K562 (cell line): ENCODE measurements at regions not wholly inside any gene's neighbourhood (a gene's known extent, or its start where the extent isn't known, plus 50 kb on each side); places are given as distances from the start of the nearest gene placed in this dataset.

ENCODE experiments used
- ATAC-seq: fragments of 200-7000 bp; cut with Tn5 transposase; 3 replicates; pipeline ENCODE4 v1.9.1; 2020; ENCODE audit warnings: moderate library complexity
- BruUV-seq: library from RNA; stranded (reverse); fragments of 400-500 nt; replicated peaks from 2 replicates; lab custom pipeline; 2021; lab: Mats Ljungman, UMichigan
- CTCF ChIA-PET: fragments of 300-600 bp; formaldehyde crosslinking; extraction: SDS; loops from one replicate; lab custom pipeline; 2021; ENCODE audit warnings: low intra/inter-chr PET ratio; lab: Yijun Ruan, JAX
- POLR2A ChIA-PET: fragments of 300-600, 350-650 bp; sonication (Branson Sonifier 250); formaldehyde crosslinking; extraction: SDS; loops from one replicate; lab custom pipeline; 2021; ENCODE audit warnings: antibody characterized with exemption, inconsistent platforms; lab: Yijun Ruan, JAX
- DNase-seq, 4 experiments: peaks; one replicate each; pipeline versions ENCODE4 v3.0.0 to v3.0.0-alpha.2; 2011 to 2018; ENCODE audit warnings: low spot score in 3 of 4, mixed read lengths in 3 of 4; ENCODE audit errors: extremely low read depth in 1 of 4
- FAIRE-seq: peaks from 2 replicates; lab custom pipeline; 2011; peaks lifted over from hg19 to GRCh38; lab: Jason Lieb, UNC
- H2AFZ ChIP-seq: 2 replicates; pipeline ENCODE4 v1.6.0; 2011; ENCODE audit warnings: low read depth, low read length, control low read depth, inconsistent platforms
- H3K27ac ChIP-seq: fragments of 200-600 bp; 3 replicates; pipeline ENCODE4 v1.8.0; 2011; ENCODE audit warnings: low read depth, mild to moderate bottlenecking, control low read depth, inconsistent platforms, low read length, moderate library complexity, mixed read lengths; ENCODE audit errors: extremely low read depth
- H3K27me3 ChIP-seq, 2 experiments: fragments of 300-600 bp in 1 of 2; 2 replicates in 1 of 2; 3 replicates in 1 of 2; pipeline versions ENCODE4 v1.6.0 to v1.8.0; 2011; ENCODE audit warnings: inconsistent platforms in 2 of 2, low read length in 2 of 2, mild to moderate bottlenecking in 1 of 2, mixed read lengths in 1 of 2, moderate library complexity in 1 of 2; ENCODE audit not compliant: control insufficient read depth in 2 of 2, insufficient read depth in 2 of 2
- H3K36me3 ChIP-seq: fragments of 300-600 bp; 3 replicates; pipeline ENCODE4 v1.8.0; 2011; ENCODE audit warnings: mild to moderate bottlenecking, low read length, inconsistent platforms; ENCODE audit not compliant: control insufficient read depth, insufficient read depth
- H3K4me1 ChIP-seq, 2 experiments: fragments of 200-600 bp in 1 of 2; replicated peaks in 1 of 2; 2 replicates in 1 of 2; 3 replicates in 1 of 2; pipeline versions ENCODE4 v1.5.1 to v1.8.0; 2011; ENCODE audit warnings: inconsistent platforms in 2 of 2, low read length in 2 of 2, mild to moderate bottlenecking in 1 of 2, mixed read lengths in 1 of 2, moderate library complexity in 1 of 2; ENCODE audit not compliant: control insufficient read depth in 2 of 2, insufficient read depth in 2 of 2
- H3K4me2 ChIP-seq: 2 replicates; pipeline ENCODE4 v1.6.1; 2011; ENCODE audit warnings: low read length, control low read depth, inconsistent platforms, mixed read lengths; ENCODE audit not compliant: insufficient read depth
- H3K4me3 ChIP-seq: fragments of 200-600 bp; sonication (generic), shearing (Covaris generic); 2 replicates; pipeline ENCODE4 v1.5.1; 2016; ENCODE audit warnings: control low read depth, inconsistent platforms
- H3K79me2 ChIP-seq: fragments of 200-600 bp; 3 replicates; pipeline ENCODE4 v1.8.0; 2011; ENCODE audit warnings: low read length, inconsistent platforms; ENCODE audit not compliant: control insufficient read depth, insufficient read depth
- H3K9ac ChIP-seq, 2 experiments: 2 replicates each; pipeline versions ENCODE4 v1.6.0 to v1.6.1; 2011; ENCODE audit warnings: low read depth in 2 of 2, low read length in 2 of 2, control low read depth in 1 of 2, inconsistent platforms in 1 of 2, mild to moderate bottlenecking in 1 of 2, mixed read lengths in 1 of 2; ENCODE audit not compliant: insufficient read depth in 1 of 2
- H3K9me1 ChIP-seq: one replicate; pipeline ENCODE4 v1.6.0; 2011; ENCODE audit warnings: inconsistent platforms, mild to moderate bottlenecking, low read length, moderate library complexity; ENCODE audit not compliant: control insufficient read depth, insufficient read depth
- H3K9me3 ChIP-seq: replicated peaks from 2 replicates; pipeline ENCODE4 v1.5.1; 2011; ENCODE audit warnings: low read depth, low read length, inconsistent platforms; ENCODE audit not compliant: control insufficient read depth, insufficient read depth
- H4K20me1 ChIP-seq: replicated peaks from 2 replicates; pipeline ENCODE4 v1.6.1; 2011; ENCODE audit warnings: low read length, inconsistent platforms, mixed read lengths; ENCODE audit not compliant: control insufficient read depth, insufficient read depth
- GTF2E2 ChIP-seq: fragments of 200-800 bp; sonication (Bioruptor generic); IDR thresholded peaks from 2 replicates; pipeline ENCODE4 v1.6.1; 2016; ENCODE audit warnings: missing genetic modification characterization, missing compliant biosample characterization
- MCM3 ChIP-seq: fragments of 450-650 bp; IDR thresholded peaks from 2 replicates; pipeline ENCODE4 v1.6.1; 2016
- TEAD2 ChIP-seq: fragments of 450-650 bp; IDR thresholded peaks from 2 replicates; pipeline ENCODE4 v1.6.1; 2016; ENCODE audit warnings: missing genetic modification characterization, control low read depth, missing compliant biosample characterization
- ZFPM2 ChIP-seq: fragments of 250-450 bp; sonication (Bioruptor Pico); IDR thresholded peaks from 2 replicates; pipeline ENCODE4 v1.5.1; 2022; ENCODE audit warnings: mild to moderate bottlenecking
- ZNF197 ChIP-seq: fragments of 200-800 bp; sonication (Bioruptor generic); IDR thresholded peaks from 2 replicates; pipeline ENCODE4 v1.6.1; 2016; ENCODE audit warnings: low read depth, missing genetic modification characterization, missing compliant biosample characterization
- in situ Hi-C: fragments of 300-500 bp; cut with MboI; formaldehyde crosslinking; loops from 4 replicates; pipeline ENCODE4 v1.15.0; 2018; ENCODE audit warnings: inconsistent platforms, mixed read lengths
- intact Hi-C: fragments of 100-400 bp; cut with micrococcal nuclease; formaldehyde crosslinking; loops from 2 replicates; pipeline ENCODE4 v1.14.2; 2022
- TF ChIP-seq, protein P1 (sequence below): fragments of 450-650 bp; IDR thresholded peaks from 2 replicates; pipeline ENCODE4 v1.6.1; 2017; ENCODE audit warnings: antibody characterized with exemption, mild to moderate bottlenecking
- TF ChIP-seq, protein P2 (sequence below): conservative IDR thresholded peaks from 2 replicates; pipeline ENCODE4 v1.6.1; 2011; ENCODE audit warnings: low read depth, mild to moderate bottlenecking, low read length; ENCODE audit not compliant: control insufficient read depth
- TF ChIP-seq, protein P3 (sequence below): fragments of 250-450 bp; sonication (Bioruptor Pico); IDR thresholded peaks from 2 replicates; pipeline ENCODE4 v1.4.0; 2020; ENCODE audit warnings: mild to moderate bottlenecking, moderate library complexity, borderline replicate concordance
- TF ChIP-seq, protein P4 (sequence below): fragments of 450-650 bp; IDR thresholded peaks from 2 replicates; pipeline ENCODE4 v1.6.1; 2018; ENCODE audit warnings: mild to moderate bottlenecking, low read depth; ENCODE audit not compliant: partially characterized antibody
- TF ChIP-seq, protein P5 (sequence below): sonication (generic); formaldehyde crosslinking; IDR thresholded peaks from 2 replicates; pipeline ENCODE4 v1.8.1; 2023; ENCODE audit warnings: mild to moderate bottlenecking, missing genetic modification reagents

DNA sequence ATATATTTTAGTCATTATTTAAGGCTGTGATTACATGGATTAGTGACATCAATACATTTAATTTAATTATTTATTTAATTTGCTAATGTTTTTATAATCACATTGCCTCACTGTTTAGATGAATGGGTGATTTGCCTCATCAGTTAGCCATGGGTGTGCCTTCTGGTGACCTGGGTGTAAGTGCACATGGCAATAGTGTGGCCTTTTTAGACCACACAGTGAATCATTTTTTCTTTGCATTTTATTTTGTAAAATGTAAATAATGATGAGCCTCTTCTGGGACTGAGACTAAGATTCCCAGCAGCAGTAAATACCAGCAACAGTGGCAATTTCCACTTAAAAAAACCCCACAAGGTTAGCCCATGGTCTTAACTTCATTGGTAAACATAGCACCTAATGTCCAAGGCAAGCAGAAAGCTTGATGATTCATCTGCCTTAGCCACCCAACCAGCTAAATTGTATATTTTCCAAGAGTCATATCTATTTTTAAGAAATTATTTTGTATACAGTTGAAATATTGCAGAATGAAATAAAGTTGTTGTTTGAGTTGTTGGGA lies 235.9 kb upstream of the NOVA1 start:
- in situ Hi-C loops, result no loop called here
- DNase-seq (no peak), FAIRE-seq (no peak), ATAC-seq (no peak)
- CTCF ChIA-PET, result no interaction called here
- Histone ChIP-seq H2AFZ (no peak overlapping the region), H4K20me1 (no peaks in the 10 kb centered on the region), H3K9me3 (no peaks in the 10 kb centered on the region), H3K36me3 (no peaks in the 10 kb centered on the region), H3K4me2 (no peak overlapping the region), H3K27me3 (no peaks in the 10 kb centered on the region), H3K9ac (no peak overlapping the region), H3K27ac (no peak overlapping the region), H3K9me1 (no peaks in the 10 kb centered on the region), H3K79me2 (no peaks in the 10 kb centered on the region), H3K4me1 (no peaks in the 10 kb centered on the region), H3K4me3 (no peak overlapping the region)
- POLR2A ChIA-PET, result no interaction called here
- no TSS peak for BruUV-seq
- intact Hi-C loops, result no loop called here
- no peak for TF ChIP-seq ZFPM2 (CRISPR knock-in tag)
- TF ChIP-seq ZNF197 (CRISPR knock-in tag), result no peak
- TF ChIP-seq, protein P1, sequence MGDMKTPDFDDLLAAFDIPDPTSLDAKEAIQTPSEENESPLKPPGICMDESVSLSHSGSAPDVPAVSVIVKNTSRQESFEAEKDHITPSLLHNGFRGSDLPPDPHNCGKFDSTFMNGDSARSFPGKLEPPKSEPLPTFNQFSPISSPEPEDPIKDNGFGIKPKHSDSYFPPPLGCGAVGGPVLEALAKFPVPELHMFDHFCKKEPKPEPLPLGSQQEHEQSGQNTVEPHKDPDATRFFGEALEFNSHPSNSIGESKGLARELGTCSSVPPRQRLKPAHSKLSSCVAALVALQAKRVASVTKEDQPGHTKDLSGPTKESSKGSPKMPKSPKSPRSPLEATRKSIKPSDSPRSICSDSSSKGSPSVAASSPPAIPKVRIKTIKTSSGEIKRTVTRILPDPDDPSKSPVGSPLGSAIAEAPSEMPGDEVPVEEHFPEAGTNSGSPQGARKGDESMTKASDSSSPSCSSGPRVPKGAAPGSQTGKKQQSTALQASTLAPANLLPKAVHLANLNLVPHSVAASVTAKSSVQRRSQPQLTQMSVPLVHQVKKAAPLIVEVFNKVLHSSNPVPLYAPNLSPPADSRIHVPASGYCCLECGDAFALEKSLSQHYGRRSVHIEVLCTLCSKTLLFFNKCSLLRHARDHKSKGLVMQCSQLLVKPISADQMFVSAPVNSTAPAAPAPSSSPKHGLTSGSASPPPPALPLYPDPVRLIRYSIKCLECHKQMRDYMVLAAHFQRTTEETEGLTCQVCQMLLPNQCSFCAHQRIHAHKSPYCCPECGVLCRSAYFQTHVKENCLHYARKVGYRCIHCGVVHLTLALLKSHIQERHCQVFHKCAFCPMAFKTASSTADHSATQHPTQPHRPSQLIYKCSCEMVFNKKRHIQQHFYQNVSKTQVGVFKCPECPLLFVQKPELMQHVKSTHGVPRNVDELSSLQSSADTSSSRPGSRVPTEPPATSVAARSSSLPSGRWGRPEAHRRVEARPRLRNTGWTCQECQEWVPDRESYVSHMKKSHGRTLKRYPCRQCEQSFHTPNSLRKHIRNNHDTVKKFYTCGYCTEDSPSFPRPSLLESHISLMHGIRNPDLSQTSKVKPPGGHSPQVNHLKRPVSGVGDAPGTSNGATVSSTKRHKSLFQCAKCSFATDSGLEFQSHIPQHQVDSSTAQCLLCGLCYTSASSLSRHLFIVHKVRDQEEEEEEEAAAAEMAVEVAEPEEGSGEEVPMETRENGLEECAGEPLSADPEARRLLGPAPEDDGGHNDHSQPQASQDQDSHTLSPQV, result no peak
- TF ChIP-seq, protein P2, sequence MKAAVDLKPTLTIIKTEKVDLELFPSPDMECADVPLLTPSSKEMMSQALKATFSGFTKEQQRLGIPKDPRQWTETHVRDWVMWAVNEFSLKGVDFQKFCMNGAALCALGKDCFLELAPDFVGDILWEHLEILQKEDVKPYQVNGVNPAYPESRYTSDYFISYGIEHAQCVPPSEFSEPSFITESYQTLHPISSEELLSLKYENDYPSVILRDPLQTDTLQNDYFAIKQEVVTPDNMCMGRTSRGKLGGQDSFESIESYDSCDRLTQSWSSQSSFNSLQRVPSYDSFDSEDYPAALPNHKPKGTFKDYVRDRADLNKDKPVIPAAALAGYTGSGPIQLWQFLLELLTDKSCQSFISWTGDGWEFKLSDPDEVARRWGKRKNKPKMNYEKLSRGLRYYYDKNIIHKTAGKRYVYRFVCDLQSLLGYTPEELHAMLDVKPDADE, result no peak
- TF ChIP-seq, protein P3, sequence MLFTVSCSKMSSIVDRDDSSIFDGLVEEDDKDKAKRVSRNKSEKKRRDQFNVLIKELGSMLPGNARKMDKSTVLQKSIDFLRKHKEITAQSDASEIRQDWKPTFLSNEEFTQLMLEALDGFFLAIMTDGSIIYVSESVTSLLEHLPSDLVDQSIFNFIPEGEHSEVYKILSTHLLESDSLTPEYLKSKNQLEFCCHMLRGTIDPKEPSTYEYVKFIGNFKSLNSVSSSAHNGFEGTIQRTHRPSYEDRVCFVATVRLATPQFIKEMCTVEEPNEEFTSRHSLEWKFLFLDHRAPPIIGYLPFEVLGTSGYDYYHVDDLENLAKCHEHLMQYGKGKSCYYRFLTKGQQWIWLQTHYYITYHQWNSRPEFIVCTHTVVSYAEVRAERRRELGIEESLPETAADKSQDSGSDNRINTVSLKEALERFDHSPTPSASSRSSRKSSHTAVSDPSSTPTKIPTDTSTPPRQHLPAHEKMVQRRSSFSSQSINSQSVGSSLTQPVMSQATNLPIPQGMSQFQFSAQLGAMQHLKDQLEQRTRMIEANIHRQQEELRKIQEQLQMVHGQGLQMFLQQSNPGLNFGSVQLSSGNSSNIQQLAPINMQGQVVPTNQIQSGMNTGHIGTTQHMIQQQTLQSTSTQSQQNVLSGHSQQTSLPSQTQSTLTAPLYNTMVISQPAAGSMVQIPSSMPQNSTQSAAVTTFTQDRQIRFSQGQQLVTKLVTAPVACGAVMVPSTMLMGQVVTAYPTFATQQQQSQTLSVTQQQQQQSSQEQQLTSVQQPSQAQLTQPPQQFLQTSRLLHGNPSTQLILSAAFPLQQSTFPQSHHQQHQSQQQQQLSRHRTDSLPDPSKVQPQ (CRISPR knock-in tag), result no peak
- TF ChIP-seq, protein P4, sequence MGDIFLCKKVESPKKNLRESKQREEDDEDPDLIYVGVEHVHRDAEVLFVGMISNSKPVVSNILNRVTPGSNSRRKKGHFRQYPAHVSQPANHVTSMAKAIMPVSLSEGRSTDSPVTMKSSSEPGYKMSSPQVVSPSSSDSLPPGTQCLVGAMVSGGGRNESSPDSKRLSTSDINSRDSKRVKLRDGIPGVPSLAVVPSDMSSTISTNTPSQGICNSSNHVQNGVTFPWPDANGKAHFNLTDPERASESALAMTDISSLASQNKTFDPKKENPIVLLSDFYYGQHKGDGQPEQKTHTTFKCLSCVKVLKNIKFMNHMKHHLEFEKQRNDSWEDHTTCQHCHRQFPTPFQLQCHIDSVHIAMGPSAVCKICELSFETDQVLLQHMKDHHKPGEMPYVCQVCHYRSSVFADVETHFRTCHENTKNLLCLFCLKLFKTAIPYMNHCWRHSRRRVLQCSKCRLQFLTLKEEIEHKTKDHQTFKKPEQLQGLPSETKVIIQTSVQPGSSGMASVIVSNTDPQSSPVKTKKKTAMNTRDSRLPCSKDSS, result no peak
- TF ChIP-seq, protein P5, sequence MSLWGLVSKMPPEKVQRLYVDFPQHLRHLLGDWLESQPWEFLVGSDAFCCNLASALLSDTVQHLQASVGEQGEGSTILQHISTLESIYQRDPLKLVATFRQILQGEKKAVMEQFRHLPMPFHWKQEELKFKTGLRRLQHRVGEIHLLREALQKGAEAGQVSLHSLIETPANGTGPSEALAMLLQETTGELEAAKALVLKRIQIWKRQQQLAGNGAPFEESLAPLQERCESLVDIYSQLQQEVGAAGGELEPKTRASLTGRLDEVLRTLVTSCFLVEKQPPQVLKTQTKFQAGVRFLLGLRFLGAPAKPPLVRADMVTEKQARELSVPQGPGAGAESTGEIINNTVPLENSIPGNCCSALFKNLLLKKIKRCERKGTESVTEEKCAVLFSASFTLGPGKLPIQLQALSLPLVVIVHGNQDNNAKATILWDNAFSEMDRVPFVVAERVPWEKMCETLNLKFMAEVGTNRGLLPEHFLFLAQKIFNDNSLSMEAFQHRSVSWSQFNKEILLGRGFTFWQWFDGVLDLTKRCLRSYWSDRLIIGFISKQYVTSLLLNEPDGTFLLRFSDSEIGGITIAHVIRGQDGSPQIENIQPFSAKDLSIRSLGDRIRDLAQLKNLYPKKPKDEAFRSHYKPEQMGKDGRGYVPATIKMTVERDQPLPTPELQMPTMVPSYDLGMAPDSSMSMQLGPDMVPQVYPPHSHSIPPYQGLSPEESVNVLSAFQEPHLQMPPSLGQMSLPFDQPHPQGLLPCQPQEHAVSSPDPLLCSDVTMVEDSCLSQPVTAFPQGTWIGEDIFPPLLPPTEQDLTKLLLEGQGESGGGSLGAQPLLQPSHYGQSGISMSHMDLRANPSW, result no peak
- TF ChIP-seq MCM3, result no peak
- TF ChIP-seq GTF2E2, result no peak
- no peak for TF ChIP-seq TEAD2 (tag)
